ENCODE measurements at regions not wholly inside any gene's neighbourhood (a gene's known extent, or its start where the extent isn't known, plus 50 kb on each side); places are given as distances from the start of the nearest gene placed in this dataset.

DNA sequence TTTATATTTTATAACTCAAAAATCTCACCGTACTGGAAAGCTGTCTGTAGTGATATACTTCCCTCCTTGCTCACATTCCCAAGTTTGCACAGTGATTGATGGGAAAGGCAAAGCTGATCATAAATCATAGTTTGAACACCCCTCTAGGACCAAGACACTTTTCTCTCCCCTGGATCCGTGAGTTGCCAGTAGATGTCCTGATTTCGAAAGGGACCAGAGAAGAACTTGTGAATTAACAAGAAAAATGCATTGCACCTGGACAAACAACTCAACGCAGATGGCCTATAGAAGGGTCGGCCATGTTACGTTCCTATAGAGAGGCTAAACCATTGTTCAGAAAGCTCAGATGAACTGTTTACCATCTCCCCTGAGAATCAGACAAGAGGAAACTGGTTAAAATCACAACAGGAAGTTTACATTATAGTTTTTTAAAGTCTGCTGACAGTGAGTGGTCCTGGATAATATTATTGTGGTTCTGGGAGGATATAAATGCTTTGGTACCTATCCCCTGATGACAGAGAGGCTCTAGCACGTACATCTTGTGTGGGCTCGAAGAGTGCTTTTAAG, 124.0 kb upstream of the SLC45A1 start:
- POLR2A ChIA-PET (ENCODE audit: unreplicated experiment), result no interaction called here
- Histone ChIP-seq H4K20me1 (ENCODE audit: insufficient read depth, low read length) (no peaks in the 10 kb centered on the region), H3K9ac (ENCODE audit: low read depth, low read length) (no peak overlapping the region), H3K56ac (ENCODE audit: extremely low read depth, insufficient read depth, low read length) (no peak overlapping the region), H2AFZ (replicated peaks; ENCODE audit: low read length, poor library complexity) (no peak overlapping the region), H2AK5ac (ENCODE audit: low read depth, low read length) (peak overlapping the region; percentile 56), H3K4ac (ENCODE audit: low read depth, low read length) (peak overlapping the region; percentile 44; the same call in 1 of the 2 replicates), H3K23ac (ENCODE audit: low read depth, low read length) (0 out of 2 replicates have a peak overlapping the region, but pooled peaks have one; percentile 1), H3K18ac (ENCODE audit: low read depth, low read length) (peak overlapping the region; percentile 24; the same call in 1 of the 2 replicates), H3K9me3 (ENCODE audit: control insufficient read depth, insufficient read depth, low read length) (no peaks in the 10 kb centered on the region), H3K4me3 (ENCODE audit: insufficient read depth, low read depth, low read length) (no peak overlapping the region), H3K4me2 (ENCODE audit: low read depth, low read length) (no peak overlapping the region), H3K9me1 (ENCODE audit: insufficient read depth, low read length) (peaks cover 15% of the 10 kb centered on the region), H2BK20ac (ENCODE audit: low read depth, low read length) (peak overlapping the region; percentile 68; the same call in 1 of the 2 replicates), H2BK5ac (ENCODE audit: low read depth, low read length, poor library complexity, severe bottlenecking) (no peak overlapping the region), H3K4me1 (ENCODE audit: control insufficient read depth, insufficient read depth, low read length) (peaks cover 17% of the 10 kb centered on the region), H3K27ac (ENCODE audit: insufficient read depth, low read length) (no peak overlapping the region), H4K8ac (ENCODE audit: low read depth in 2 of 2, low read length in 2 of 2) (peak overlapping the region; percentile 50 to 57; a peak in 3 of 4 replicates), H3K36me3 (ENCODE audit: control insufficient read depth, insufficient read depth, low read length) (no peaks in the 10 kb centered on the region), H4K5ac (ENCODE audit: low read depth, low read length) (no peak overlapping the region; the same call in 1 of the 2 replicates), H2BK120ac (ENCODE audit: low read depth, low read length) (peak overlapping the region; percentile 60), H3K79me1 (ENCODE audit: low read depth in 1 of 2, low read length in 2 of 2) (no peaks in the 10 kb centered on the region), H4K91ac (ENCODE audit: insufficient read depth, low read depth, low read length) (peak overlapping the region; percentile 38; the same call in 1 of the 2 replicates), H3K27me3 (ENCODE audit: control insufficient read depth, insufficient read depth, low read length) (no peaks in the 10 kb centered on the region), H2AK9ac (replicated peaks; ENCODE audit: low read depth, low read length, poor library complexity) (no peak overlapping the region), H3K14ac (replicated peaks; ENCODE audit: low read depth, low read length) (peak overlapping the region; percentile 0; the same call in 1 of the 2 replicates), H2BK15ac (ENCODE audit: low read depth, low read length) (peak overlapping the region; percentile 89; the same call in 2 of the 3 replicates)
- intact Hi-C loops (cut with micrococcal nuclease), result no loop called here
- 93% methylated on average over 3 of the region's 8 CpGs; no CpG with 5 or more reads in 1 of the 2 experiments for WGBS, 2 experiments (ENCODE audit: extremely low coverage in 2 of 2, insufficient read length in 1 of 2)
- CTCF ChIA-PET, result no interaction called here
- dilution Hi-C loops (cut with HindIII; ENCODE audit: low sequenced_read_pairs, unreplicated experiment), result no loop called here
- ATAC-seq (ENCODE audit: low read depth) (no peak), DNase-seq (no peak)
- TF ChIP-seq, protein P1, sequence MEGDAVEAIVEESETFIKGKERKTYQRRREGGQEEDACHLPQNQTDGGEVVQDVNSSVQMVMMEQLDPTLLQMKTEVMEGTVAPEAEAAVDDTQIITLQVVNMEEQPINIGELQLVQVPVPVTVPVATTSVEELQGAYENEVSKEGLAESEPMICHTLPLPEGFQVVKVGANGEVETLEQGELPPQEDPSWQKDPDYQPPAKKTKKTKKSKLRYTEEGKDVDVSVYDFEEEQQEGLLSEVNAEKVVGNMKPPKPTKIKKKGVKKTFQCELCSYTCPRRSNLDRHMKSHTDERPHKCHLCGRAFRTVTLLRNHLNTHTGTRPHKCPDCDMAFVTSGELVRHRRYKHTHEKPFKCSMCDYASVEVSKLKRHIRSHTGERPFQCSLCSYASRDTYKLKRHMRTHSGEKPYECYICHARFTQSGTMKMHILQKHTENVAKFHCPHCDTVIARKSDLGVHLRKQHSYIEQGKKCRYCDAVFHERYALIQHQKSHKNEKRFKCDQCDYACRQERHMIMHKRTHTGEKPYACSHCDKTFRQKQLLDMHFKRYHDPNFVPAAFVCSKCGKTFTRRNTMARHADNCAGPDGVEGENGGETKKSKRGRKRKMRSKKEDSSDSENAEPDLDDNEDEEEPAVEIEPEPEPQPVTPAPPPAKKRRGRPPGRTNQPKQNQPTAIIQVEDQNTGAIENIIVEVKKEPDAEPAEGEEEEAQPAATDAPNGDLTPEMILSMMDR (conservative IDR thresholded peaks at IDR 0.05; ENCODE audit: low read depth, low read length), result no peak
- TF ChIP-seq, protein P2, sequence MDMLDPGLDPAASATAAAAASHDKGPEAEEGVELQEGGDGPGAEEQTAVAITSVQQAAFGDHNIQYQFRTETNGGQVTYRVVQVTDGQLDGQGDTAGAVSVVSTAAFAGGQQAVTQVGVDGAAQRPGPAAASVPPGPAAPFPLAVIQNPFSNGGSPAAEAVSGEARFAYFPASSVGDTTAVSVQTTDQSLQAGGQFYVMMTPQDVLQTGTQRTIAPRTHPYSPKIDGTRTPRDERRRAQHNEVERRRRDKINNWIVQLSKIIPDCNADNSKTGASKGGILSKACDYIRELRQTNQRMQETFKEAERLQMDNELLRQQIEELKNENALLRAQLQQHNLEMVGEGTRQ (IDR thresholded peaks at IDR 0.05; ENCODE audit: low read depth, low read length), result no peak
- TF ChIP-seq MAZ (IDR thresholded peaks at IDR 0.05; ENCODE audit: borderline replicate concordance, low read depth, low read length) (no peak), SMC3 (IDR thresholded peaks at IDR 0.05; ENCODE audit: low read depth, low read length) (no peak), MAFK (IDR thresholded peaks at IDR 0.05; ENCODE audit: low read depth, low read length) (no peak), CHD1 (IDR thresholded peaks at IDR 0.05; ENCODE audit: low read depth, low read length) (no peak), RAD21 (IDR thresholded peaks at IDR 0.05; ENCODE audit: low read length) (no peak), FOS (IDR thresholded peaks at IDR 0.05; ENCODE audit: low read depth, low read length) (no peak), RFX5 (IDR thresholded peaks at IDR 0.05; ENCODE audit: low read depth, low read length) (no peak), NFE2L2 (IDR thresholded peaks at IDR 0.05; ENCODE audit: low read depth, low read length) (no peak), POLR2A (IDR thresholded peaks at IDR 0.05; ENCODE audit: low read depth, low read length) (no peak), MXI1 (IDR thresholded peaks at IDR 0.05; ENCODE audit: borderline replicate concordance, low read depth, low read length) (no peak), BHLHE40 (IDR thresholded peaks at IDR 0.05; ENCODE audit: low read depth, low read length) (no peak)
- TF ChIP-seq, protein P3, sequence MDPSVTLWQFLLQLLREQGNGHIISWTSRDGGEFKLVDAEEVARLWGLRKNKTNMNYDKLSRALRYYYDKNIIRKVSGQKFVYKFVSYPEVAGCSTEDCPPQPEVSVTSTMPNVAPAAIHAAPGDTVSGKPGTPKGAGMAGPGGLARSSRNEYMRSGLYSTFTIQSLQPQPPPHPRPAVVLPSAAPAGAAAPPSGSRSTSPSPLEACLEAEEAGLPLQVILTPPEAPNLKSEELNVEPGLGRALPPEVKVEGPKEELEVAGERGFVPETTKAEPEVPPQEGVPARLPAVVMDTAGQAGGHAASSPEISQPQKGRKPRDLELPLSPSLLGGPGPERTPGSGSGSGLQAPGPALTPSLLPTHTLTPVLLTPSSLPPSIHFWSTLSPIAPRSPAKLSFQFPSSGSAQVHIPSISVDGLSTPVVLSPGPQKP (IDR thresholded peaks at IDR 0.05; ENCODE audit: borderline replicate concordance, low read depth, low read length), result no peak
- no TSS peak for BruUV-seq (replicated peaks)
- in situ Hi-C loops (cut with MboI; ENCODE audit: low sequenced_read_pairs), result no loop called here
